HFF-Myc (cell line): ENCODE measurements at regions not wholly inside any gene's neighbourhood (a gene's known extent, or its start where the extent isn't known, plus 50 kb on each side); places are given as distances from the start of the nearest gene placed in this dataset.

Source experiments
- DNase-seq: peaks from one replicate; pipeline ENCODE4 v3.0.0-alpha.2; 2011; ENCODE audit warnings: low read depth; ENCODE audit errors: extremely low read depth
- H3K4me3 ChIP-seq: replicated peaks from 2 replicates; pipeline ENCODE4 v1.5.1; 2011; ENCODE audit warnings: low read depth, mild to moderate bottlenecking, control low read depth, low read length
- CTCF ChIP-seq: IDR thresholded peaks from 2 replicates; pipeline ENCODE4 v1.5.1; 2012; ENCODE audit warnings: mild to moderate bottlenecking, low read depth, low read length, control low read depth; ENCODE audit errors: missing control alignments

- H3K4me3 ChIP-seq = no peak overlapping the region
- no peak for TF ChIP-seq CTCF
- DNase-seq = no peak
Measured at GRCh38 chr2:162928356-162928755, 89.8 kb upstream of the KCNH7 start.

- no peak overlapping the region for H3K4me3 ChIP-seq
- TF ChIP-seq CTCF = no peak
- no peak for DNase-seq
Measured at GRCh38 chr2:162926907-162927306, 88.3 kb upstream of the KCNH7 start.

- H3K4me3 ChIP-seq = no peak overlapping the region
- no peak for TF ChIP-seq CTCF
- no peak for DNase-seq
Measured at GRCh38 chr2:162926501-162926900, 87.9 kb upstream of the KCNH7 start.

- TF ChIP-seq CTCF = no peak
- DNase-seq = no peak
- no peak overlapping the region for H3K4me3 ChIP-seq
Measured at GRCh38 chr2:162925595-162925994, 87.0 kb upstream of the KCNH7 start.

GRCh38 chr2:162919111-162919510 is 80.5 kb upstream of the KCNH7 start:
- no peak for TF ChIP-seq CTCF
- H3K4me3 ChIP-seq = no peak overlapping the region
- DNase-seq = no peak

- H3K4me3 ChIP-seq = no peak overlapping the region
- TF ChIP-seq CTCF = no peak
- no peak for DNase-seq
Measured at GRCh38 chr2:162917626-162918025, 79.1 kb upstream of the KCNH7 start.

GRCh38 chr2:162916286-162916801 is 77.8 kb upstream of the KCNH7 start:
- no peak for TF ChIP-seq CTCF
- no peak overlapping the region for H3K4me3 ChIP-seq
- no peak for DNase-seq
